ENCODE measurements at regions not wholly inside any gene's neighbourhood (a gene's known extent, or its start where the extent isn't known, plus 50 kb on each side); places are given as distances from the start of the nearest gene placed in this dataset.

- TF ChIP-seq CTCF (IDR thresholded peaks at IDR 0.05; ENCODE audit: low read depth, low read length, poor library complexity, severe bottlenecking), result no peak
- no peak for TF ChIP-seq EZH2phosphoT487 (IDR thresholded peaks at IDR 0.05; ENCODE audit: borderline replicate concordance, low read length)
Observed at GRCh38 chr18:41121116-41121826, 833.8 kb upstream of the PIK3C3 start.

Measured in DOHH2 (cell line).